Astrocyte (in vitro differentiated cells and primary cell): ENCODE measurements at regions not wholly inside any gene's neighbourhood (a gene's known extent, or its start where the extent isn't known, plus 50 kb on each side); places are given as distances from the start of the nearest gene placed in this dataset.

Experiments used
- CTCF ChIP-seq: IDR thresholded peaks from 2 replicates; pipeline ENCODE4 v1.5.1; 2011; ENCODE audit warnings: low read depth, mild to moderate bottlenecking, inconsistent platforms, low read length, moderate library complexity; ENCODE audit not compliant: insufficient read depth
- EZH2 ChIP-seq: IDR thresholded peaks from 2 replicates; pipeline ENCODE4 v1.6.1; 2012; ENCODE audit warnings: mild to moderate bottlenecking, low read length, inconsistent platforms; ENCODE audit not compliant: insufficient read depth

GRCh38 chr5:107726896-107727295 is 56.2 kb upstream of the EFNA5 start:
- TF ChIP-seq CTCF: no peak
- TF ChIP-seq EZH2: no peak
